22Rv1 (cell line): ENCODE measurements at regions not wholly inside any gene's neighbourhood (a gene's known extent, or its start where the extent isn't known, plus 50 kb on each side); places are given as distances from the start of the nearest gene placed in this dataset.

Experiments
- CTCF ChIP-seq: fragments of 450-650 bp; IDR thresholded peaks from 2 replicates; pipeline ENCODE4 v1.5.1; 2017; ENCODE audit warnings: mild to moderate bottlenecking
- ZFX ChIP-seq: fragments of 450-650 bp; IDR thresholded peaks from 2 replicates; pipeline ENCODE4 v1.6.1; 2017; ENCODE audit warnings: antibody characterized with exemption, borderline replicate concordance

- TF ChIP-seq CTCF (no peak), ZFX (no peak)
Measured at GRCh38 chr2:167832868-167833287, 414.5 kb downstream of the STK39 start.
